Activated T-helper 17 cell treated with anti-CD3 and anti-CD28 coated beads, Interleukin-2, amount 50 U/mL, for 72 hours (primary cell): ENCODE measurements at regions not wholly inside any gene's neighbourhood (a gene's known extent, or its start where the extent isn't known, plus 50 kb on each side); places are given as distances from the start of the nearest gene placed in this dataset.

Source experiments
- ATAC-seq: fragments of 150-1000 bp; cut with Tn5 transposase; replicated peaks from 2 replicates; pipeline ENCODE4 v1.10.0; 2021; ENCODE audit warnings: mild to moderate bottlenecking, moderate library complexity
- H3K27ac Mint-ChIP-seq: one replicate; pipeline ENCODE4 v1.8.0; 2022; ENCODE audit warnings: mixed read lengths
- H3K27me3 Mint-ChIP-seq: one replicate; pipeline ENCODE4 v1.8.0; 2022; ENCODE audit warnings: mixed read lengths
- H3K36me3 Mint-ChIP-seq: one replicate; pipeline ENCODE4 v1.8.0; 2022; ENCODE audit warnings: low read depth, mild to moderate bottlenecking, mixed read lengths
- H3K4me1 Mint-ChIP-seq: one replicate; pipeline ENCODE4 v1.8.0; 2022; ENCODE audit warnings: mixed read lengths
- H3K4me3 Mint-ChIP-seq: one replicate; pipeline ENCODE4 v1.8.0; 2022; ENCODE audit warnings: mild to moderate bottlenecking, mixed read lengths
- H3K9me3 Mint-ChIP-seq: one replicate; pipeline ENCODE4 v1.8.0; 2022; ENCODE audit warnings: mixed read lengths

DNA sequence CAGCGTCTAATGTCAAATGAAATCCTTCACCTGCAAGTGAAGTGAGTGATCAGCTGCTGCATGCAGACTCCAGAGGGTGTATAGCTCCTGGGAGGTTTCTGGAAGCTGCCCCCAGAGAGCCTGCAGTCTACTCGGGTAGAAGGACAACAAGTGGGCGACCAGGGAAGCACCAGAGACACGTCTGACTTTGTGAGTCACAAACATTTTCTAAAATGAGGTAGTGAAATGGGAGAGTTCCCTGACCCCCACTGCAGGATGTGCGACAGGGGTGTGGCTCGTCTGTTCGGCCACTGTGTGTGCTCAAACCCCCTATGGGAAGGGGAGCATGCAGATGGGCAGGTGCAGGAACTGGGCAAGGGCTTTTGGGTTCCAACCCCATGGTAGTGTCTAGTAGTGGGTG, 177.1 kb upstream of the PRKCQ start:
- Mint-ChIP-seq H3K4me3 (no peak overlapping the region), H3K36me3 (no peaks in the 10 kb centered on the region), H3K9me3 (no peaks in the 10 kb centered on the region), H3K4me1 (no peaks in the 10 kb centered on the region), H3K27ac (no peak overlapping the region), H3K27me3 (peaks cover 49% of the 10 kb centered on the region)
- no peak for ATAC-seq

DNA sequence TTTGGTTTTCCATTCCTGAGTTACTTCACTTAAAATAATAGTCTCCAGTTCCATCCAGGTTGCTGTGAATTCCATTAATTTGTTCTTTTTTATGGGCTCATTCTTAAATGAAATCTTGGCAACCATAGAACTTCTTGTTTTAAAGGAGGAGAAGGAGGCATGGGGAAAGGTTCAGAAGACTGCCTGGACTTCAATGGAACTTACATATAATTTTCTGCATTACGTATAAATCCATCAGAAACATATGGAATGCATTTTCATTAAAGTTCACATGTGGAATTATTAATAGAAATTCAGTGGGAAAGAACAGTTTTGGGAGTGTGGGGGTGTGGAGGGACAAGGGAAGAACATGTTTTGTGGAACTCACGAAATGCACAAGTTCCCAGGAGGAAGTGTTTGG, 176.6 kb upstream of the PRKCQ start:
- no peak for ATAC-seq
- no peak overlapping the region for H3K27ac Mint-ChIP-seq
- H3K27me3 Mint-ChIP-seq, result peaks cover 49% of the 10 kb centered on the region
- H3K36me3 Mint-ChIP-seq, result no peaks in the 10 kb centered on the region
- H3K4me1 Mint-ChIP-seq, result no peaks in the 10 kb centered on the region
- H3K4me3 Mint-ChIP-seq, result no peak overlapping the region
- no peaks in the 10 kb centered on the region for H3K9me3 Mint-ChIP-seq

DNA sequence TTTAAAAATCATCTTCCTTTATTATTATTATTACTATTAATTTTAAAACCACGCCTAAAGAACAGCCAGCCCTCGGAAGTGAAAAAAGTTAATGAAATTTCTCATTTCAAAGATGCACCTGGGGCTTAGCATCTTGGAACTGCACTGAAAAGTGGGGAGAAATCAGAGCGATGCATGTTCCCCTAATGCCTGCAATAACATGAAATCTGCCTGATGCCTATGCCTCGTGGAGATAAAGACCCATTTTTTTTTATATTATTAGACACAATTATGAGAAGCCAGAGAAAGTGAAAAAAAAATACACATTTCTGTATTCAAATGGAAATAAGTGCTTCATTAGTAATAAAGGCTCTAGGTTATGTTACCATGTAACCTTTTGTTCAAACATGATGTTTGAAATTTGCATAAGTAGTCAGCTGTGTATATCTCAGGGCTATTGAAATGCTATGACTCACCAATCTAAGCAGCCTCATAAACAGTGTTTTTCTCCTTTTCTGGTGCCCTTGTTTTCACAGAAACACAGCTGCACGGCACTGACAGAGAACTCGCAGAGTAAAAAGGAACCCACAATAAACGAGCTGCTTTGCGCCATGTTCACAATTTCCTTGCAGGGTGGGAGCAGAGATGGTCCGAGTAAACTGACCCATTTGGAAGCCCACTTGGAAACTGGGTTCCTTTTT, 175.8 kb upstream of the PRKCQ start:
- no peak overlapping the region for H3K27ac Mint-ChIP-seq
- no peak overlapping the region for H3K4me3 Mint-ChIP-seq
- peaks cover 7% of the 10 kb centered on the region for H3K9me3 Mint-ChIP-seq
- peaks cover 50% of the 10 kb centered on the region for H3K27me3 Mint-ChIP-seq
- no peaks in the 10 kb centered on the region for H3K36me3 Mint-ChIP-seq
- ATAC-seq, result peak; percentile 43
- H3K4me1 Mint-ChIP-seq, result no peaks in the 10 kb centered on the region

DNA sequence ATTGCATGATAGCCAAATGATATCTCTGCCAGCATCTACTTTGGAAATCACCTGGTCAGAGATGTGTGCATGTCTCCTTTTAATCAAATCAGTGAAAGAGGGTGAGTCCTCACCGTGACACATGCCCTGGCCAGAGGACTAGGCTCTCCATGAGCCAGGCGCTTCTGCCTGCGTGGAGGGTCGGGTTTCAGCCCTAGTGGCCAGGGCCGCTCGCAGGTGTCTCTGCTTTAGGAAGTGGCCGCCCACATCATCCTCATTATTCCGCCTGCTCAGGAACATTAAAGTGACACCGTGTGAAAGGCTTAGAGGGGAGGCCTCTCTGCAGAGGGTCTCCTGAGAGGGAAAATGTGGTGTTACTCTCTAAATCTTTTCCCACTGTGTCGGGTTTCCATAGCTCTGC, 173.6 kb upstream of the PRKCQ start:
- Mint-ChIP-seq H3K27me3 (peaks cover 42% of the 10 kb centered on the region), H3K4me3 (no peak overlapping the region), H3K9me3 (peaks cover 11% of the 10 kb centered on the region), H3K4me1 (no peaks in the 10 kb centered on the region), H3K27ac (no peak overlapping the region), H3K36me3 (no peaks in the 10 kb centered on the region)
- no peak for ATAC-seq

DNA sequence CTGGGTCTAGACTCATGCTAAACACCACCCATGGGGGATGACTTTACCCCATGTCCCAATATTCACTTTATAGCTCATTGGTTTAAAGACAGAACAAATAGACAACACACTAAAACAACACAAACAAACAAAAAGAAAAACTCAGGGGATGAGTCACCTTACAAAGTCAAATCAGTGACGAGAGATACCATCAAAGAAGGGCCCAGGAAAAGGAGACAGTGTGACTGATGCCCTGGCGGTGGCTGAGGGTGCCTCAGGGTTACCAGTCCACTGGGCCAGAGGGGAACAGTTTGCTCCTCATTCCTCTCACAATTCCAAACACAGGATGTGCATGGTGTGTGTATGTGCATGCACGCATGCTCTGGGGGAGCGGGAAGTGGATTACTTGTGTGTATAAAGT, 171.3 kb upstream of the PRKCQ start:
- H3K4me3 Mint-ChIP-seq, result no peak overlapping the region
- H3K36me3 Mint-ChIP-seq, result no peaks in the 10 kb centered on the region
- peaks cover 11% of the 10 kb centered on the region for H3K9me3 Mint-ChIP-seq
- ATAC-seq, result no peak
- no peaks in the 10 kb centered on the region for H3K4me1 Mint-ChIP-seq
- no peak overlapping the region for H3K27ac Mint-ChIP-seq
- H3K27me3 Mint-ChIP-seq, result peaks cover 40% of the 10 kb centered on the region

DNA sequence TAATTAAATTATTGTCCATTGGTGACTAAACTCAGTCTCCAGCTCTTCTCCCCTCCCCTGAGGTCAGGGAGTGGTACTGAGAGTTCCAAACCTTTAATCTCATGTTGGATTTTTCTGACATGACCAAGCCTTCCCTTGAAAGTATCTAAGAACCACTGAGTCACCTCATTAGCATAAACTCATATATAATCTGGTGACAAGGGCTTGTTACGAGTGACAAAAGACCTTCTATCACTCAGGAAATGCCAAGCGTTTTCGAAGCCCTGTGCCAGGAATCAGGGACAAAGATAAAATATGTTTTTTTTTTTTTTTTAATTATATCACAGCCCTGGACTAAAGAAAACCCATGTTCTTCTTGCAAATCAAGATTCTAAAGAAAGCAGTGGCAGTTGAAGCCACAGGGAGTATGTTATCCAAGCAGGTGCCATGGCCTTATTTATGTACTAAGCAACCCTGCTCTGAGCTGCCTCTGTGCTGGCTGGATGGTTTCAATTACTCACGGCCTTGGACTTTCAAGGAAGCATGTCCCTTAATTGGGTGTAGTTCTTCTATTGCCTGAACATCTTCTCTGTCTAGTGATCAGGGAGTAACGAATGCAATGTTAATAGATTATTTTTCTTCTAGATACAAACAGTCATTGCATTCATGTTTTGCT, 169.0 kb upstream of the PRKCQ start:
- peaks cover 38% of the 10 kb centered on the region for H3K27me3 Mint-ChIP-seq
- ATAC-seq, result no peak
- H3K4me3 Mint-ChIP-seq, result no peak overlapping the region
- no peak overlapping the region for H3K27ac Mint-ChIP-seq
- H3K4me1 Mint-ChIP-seq, result no peaks in the 10 kb centered on the region
- H3K9me3 Mint-ChIP-seq, result peaks cover 11% of the 10 kb centered on the region
- H3K36me3 Mint-ChIP-seq, result no peaks in the 10 kb centered on the region

DNA sequence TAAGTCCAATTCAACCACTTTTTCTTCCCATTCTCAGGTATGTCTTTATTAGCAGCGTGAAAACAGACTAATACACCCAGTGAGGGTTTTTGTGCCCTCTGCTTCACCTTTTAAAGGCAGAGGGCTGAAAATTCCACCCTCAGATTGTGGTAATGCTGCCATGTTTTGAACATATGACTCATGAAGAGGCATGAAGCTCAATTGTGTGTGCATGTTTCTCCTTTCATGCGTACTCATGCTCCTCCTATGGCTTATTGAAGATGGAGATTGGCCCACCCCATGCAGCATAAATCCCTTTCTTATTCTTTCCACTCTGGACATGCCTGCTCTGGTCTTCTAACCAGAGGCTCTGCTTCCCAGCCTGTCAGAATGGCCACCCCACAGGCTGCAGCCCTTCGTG, 168.0 kb upstream of the PRKCQ start:
- H3K27me3 Mint-ChIP-seq, result peaks cover 31% of the 10 kb centered on the region
- H3K27ac Mint-ChIP-seq, result no peak overlapping the region
- ATAC-seq, result no peak
- peaks cover 11% of the 10 kb centered on the region for H3K9me3 Mint-ChIP-seq
- no peak overlapping the region for H3K4me3 Mint-ChIP-seq
- H3K36me3 Mint-ChIP-seq, result no peaks in the 10 kb centered on the region
- no peaks in the 10 kb centered on the region for H3K4me1 Mint-ChIP-seq

DNA sequence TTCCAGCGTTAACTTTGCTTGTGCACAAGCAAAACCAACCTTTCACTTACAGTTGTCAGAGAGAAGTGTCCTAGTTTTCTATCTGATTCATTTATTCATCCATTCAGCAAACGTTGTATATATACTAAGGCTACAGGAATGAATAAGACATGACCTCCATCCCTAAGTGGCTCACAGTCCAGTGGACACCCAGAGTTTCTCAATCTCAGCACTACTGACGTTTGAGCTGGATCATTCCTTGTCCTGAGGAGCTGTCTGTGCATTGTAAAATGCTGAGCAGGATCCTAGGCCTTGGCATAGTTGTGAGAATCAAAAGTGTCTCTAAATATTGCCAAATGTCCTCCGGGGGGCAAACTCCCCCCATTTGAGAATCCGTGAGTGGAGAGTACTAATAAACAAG, 166.7 kb upstream of the PRKCQ start:
- peaks cover 29% of the 10 kb centered on the region for H3K27me3 Mint-ChIP-seq
- H3K4me1 Mint-ChIP-seq, result no peaks in the 10 kb centered on the region
- H3K36me3 Mint-ChIP-seq, result no peaks in the 10 kb centered on the region
- H3K4me3 Mint-ChIP-seq, result no peak overlapping the region
- peaks cover 11% of the 10 kb centered on the region for H3K9me3 Mint-ChIP-seq
- ATAC-seq, result no peak
- no peak overlapping the region for H3K27ac Mint-ChIP-seq

DNA sequence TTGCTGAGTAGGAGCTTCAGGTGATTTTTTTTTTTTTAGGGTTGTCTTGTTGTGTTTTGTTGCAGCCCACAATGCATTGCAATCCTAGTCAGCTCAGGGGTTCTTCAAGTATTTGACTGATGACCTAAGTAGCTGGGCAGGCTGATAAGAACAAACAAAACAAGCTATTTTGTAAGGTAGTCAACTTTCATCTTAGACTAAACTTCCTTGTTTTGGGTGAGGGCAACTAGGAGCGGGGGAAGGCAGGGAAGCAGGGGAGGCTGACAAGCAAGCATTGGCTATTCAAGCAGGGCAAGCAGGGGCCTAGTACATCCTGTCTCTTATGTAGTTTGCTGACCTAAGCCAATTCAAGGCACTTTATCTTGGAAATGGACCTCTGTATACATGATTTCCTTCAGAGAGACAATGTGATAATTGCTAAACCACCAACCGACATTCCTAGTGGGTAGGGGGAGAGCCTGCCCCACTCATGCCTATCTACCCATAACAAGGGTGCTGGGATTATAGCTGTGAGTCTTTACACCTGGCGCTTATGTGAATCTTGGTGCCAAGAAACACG, 163.3 kb upstream of the PRKCQ start:
- ATAC-seq, result no peak
- no peak overlapping the region for H3K27ac Mint-ChIP-seq
- no peaks in the 10 kb centered on the region for H3K36me3 Mint-ChIP-seq
- no peak overlapping the region for H3K4me3 Mint-ChIP-seq
- H3K27me3 Mint-ChIP-seq, result peaks cover 22% of the 10 kb centered on the region
- H3K4me1 Mint-ChIP-seq, result no peaks in the 10 kb centered on the region
- H3K9me3 Mint-ChIP-seq, result no peaks in the 10 kb centered on the region

DNA sequence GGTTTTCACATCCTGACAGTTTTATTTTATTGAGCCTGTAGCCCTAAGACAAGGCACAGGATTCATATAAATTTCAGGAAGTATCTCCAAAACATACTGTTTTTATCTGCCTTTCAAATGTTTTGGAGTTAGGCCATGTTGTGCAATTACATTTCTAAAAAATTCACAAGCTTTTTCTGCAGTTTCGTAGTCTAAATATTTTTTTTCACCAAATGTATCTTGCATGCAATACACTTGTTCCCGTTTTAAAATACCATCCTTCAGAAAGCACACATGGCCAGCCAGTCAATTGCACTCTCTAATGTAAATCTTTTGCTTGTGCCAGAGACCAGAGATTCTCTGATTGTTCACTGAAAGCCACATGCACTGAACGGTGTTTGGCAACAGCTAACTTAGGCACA, 161.5 kb upstream of the PRKCQ start:
- Mint-ChIP-seq H3K27me3 (peaks cover 18% of the 10 kb centered on the region), H3K36me3 (no peaks in the 10 kb centered on the region), H3K4me3 (no peak overlapping the region), H3K9me3 (no peaks in the 10 kb centered on the region), H3K4me1 (no peaks in the 10 kb centered on the region), H3K27ac (no peak overlapping the region)
- no peak for ATAC-seq

DNA sequence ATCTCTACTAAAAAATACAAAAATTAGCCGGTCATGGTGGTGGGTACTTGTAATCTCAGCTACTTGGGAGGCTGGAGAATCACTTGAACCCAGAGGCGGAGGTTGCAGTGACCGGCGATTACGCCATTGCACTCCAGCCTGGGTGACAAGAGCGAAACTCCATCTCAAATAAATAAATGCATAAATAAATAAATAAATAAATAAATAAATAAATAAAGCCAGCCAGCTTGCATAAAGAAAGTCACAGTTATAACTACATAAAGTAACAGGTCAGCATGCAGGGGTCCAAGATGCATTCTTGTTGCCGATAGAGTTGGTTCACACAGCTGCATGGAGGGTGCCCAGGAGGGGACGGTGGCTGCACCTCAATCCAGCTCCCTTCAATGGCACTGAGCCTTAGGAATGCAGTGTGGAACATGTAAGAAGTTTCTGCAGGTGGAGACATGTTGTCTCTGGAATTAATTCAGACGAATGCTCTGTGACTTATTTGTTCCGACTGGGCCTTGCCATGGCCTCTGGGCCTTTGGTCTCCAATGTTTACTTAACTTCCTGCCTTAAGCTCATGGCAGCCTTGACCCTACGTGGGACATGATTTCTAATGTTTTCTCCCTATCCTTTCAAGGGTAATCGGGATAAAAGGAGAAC, 159.6 kb upstream of the PRKCQ start:
- no peak overlapping the region for H3K27ac Mint-ChIP-seq
- no peaks in the 10 kb centered on the region for H3K4me1 Mint-ChIP-seq
- H3K9me3 Mint-ChIP-seq, result no peaks in the 10 kb centered on the region
- peaks cover 25% of the 10 kb centered on the region for H3K27me3 Mint-ChIP-seq
- no peak for ATAC-seq
- H3K4me3 Mint-ChIP-seq, result no peak overlapping the region
- H3K36me3 Mint-ChIP-seq, result no peaks in the 10 kb centered on the region

DNA sequence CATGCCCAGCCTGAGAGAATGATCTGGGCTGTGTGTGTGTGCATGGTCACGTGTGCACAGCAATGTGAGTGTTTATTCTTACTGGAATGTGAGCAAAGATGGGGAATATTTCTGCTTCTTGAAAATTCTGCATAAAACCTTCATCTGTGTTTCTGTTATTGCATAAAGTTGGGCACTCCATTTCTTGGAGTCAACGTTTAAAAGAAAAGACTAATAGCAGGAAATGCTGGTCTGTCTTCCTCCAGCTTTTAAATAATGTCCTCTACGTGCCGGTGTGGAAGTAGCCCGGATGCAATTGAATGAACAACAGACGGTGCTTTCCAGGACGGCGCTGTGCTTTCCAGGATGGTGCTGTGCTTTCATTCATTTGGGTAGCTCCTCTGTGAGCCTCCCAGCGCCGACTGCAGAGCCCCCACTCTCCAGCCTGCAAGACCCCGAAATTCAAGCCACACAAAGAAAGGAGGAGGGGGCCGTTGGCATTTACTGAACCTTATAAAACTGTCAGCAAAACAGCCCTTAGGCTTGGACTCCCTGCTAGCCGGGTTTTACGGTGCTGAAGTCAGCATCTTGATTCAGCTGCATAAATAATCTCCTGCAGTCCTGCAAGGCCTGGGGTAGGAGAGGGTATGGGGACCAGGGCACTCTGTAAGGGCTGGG, 158.2 kb upstream of the PRKCQ start:
- Mint-ChIP-seq H3K9me3 (no peaks in the 10 kb centered on the region), H3K36me3 (no peaks in the 10 kb centered on the region), H3K4me3 (peak overlapping the region; percentile 17), H3K4me1 (no peaks in the 10 kb centered on the region), H3K27me3 (peaks cover 28% of the 10 kb centered on the region), H3K27ac (no peak overlapping the region)
- ATAC-seq, result peak; percentile 38

DNA sequence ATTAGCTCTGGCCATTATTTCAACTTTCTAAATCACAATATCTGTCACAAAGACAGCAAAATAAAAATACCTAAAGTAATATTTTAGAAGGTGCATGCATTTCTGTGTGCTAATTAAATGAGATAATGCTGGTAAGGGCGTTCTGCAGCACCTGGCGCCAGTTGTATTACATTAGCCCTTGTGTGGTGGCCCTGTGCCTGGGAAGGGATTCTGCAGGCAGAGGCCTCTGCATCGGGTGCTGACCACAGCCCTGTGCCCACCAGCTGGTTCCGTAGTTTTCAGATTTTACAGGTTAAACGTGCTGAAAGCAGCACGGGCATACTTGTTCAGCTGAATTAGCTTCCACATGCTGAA, 157.7 kb upstream of the PRKCQ start:
- ATAC-seq, result no peak
- Mint-ChIP-seq H3K9me3 (no peaks in the 10 kb centered on the region), H3K36me3 (no peaks in the 10 kb centered on the region), H3K4me1 (no peaks in the 10 kb centered on the region), H3K4me3 (peak overlapping the region; percentile 17), H3K27me3 (peaks cover 33% of the 10 kb centered on the region), H3K27ac (no peak overlapping the region)

DNA sequence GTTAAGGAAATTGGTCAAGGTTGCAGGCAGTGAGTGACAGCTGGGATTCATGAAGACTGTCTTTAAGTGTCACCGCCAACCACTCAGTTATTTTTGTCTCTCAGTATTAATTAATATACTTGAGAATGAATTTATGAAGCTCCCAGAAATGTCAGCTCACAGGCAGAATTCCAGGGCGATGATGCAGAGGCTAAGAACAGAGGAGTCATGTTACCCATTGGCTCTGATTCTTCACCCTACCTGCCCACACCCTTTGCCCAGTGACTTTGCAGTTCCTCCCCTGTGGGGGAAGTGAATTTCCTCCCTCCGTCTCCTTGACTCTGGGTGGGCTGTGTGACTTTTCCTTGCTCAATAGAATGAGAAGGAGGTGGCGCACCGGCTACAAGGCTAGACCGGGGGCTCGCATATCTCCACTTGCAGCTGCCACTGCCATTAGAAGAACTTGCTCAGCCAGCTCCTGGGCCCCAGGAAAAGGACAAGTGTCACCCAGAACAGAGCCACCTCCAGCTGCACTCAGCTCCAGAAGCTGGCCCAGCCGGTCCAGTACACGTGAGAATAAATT, 157.1 kb upstream of the PRKCQ start:
- ATAC-seq, result no peak
- Mint-ChIP-seq H3K4me3 (no peak overlapping the region), H3K27ac (no peak overlapping the region), H3K9me3 (no peaks in the 10 kb centered on the region), H3K36me3 (no peaks in the 10 kb centered on the region), H3K4me1 (no peaks in the 10 kb centered on the region), H3K27me3 (peaks cover 35% of the 10 kb centered on the region)
